Suprapubic skin (tissue), 4 donors: ENCODE measurements at regions not wholly inside any gene's neighbourhood (a gene's known extent, or its start where the extent isn't known, plus 50 kb on each side); places are given as distances from the start of the nearest gene placed in this dataset.

Source experiments
- DNase-seq, 2 donors: peaks; one replicate each; pipeline ENCODE4 v3.0.0-alpha.2; 2019; ENCODE audit warnings: low spot score in 2 of 2
- H3K27ac ChIP-seq: fragments of 200-600 bp; sonication (generic); one replicate; pipeline ENCODE4 v1.5.1; 2019
- H3K27me3 ChIP-seq: fragments of 200-600 bp; sonication (generic); one replicate; pipeline ENCODE4 v1.5.1; 2019
- H3K36me3 ChIP-seq: fragments of 200-600 bp; sonication (generic); one replicate; pipeline ENCODE4 v1.5.1; 2019
- H3K4me1 ChIP-seq: fragments of 200-600 bp; sonication (generic); one replicate; pipeline ENCODE4 v1.5.1; 2019
- H3K4me3 ChIP-seq: fragments of 200-600 bp; sonication (generic); one replicate; pipeline ENCODE4 v1.5.1; 2019; ENCODE audit warnings: mild to moderate bottlenecking
- H3K9me3 ChIP-seq: fragments of 200-600 bp; sonication (generic); one replicate; pipeline ENCODE4 v1.5.1; 2019
- CTCF ChIP-seq, 2 donors: fragments of 200-600 bp in 1 of 2; fragments of 450-650 bp in 1 of 2; sonication (generic) in 1 of 2; IDR thresholded peaks; one replicate each; pipeline ENCODE4 v1.5.1; 2016 to 2019; ENCODE audit warnings: antibody characterized with exemption in 2 of 2, mild to moderate bottlenecking in 1 of 2, moderate library complexity in 1 of 2
- EP300 ChIP-seq: sonication (generic); formaldehyde crosslinking; IDR thresholded peaks from one replicate; pipeline ENCODE4 v1.6.1; 2017; ENCODE audit warnings: antibody characterized with exemption
- POLR2A ChIP-seq, 2 donors: fragments of 450-650 bp; IDR thresholded peaks; one replicate each; pipeline ENCODE4 v1.6.1; 2017; ENCODE audit warnings: antibody characterized with exemption in 2 of 2, mild to moderate bottlenecking in 2 of 2, moderate library complexity in 2 of 2
- POLR2AphosphoS5 ChIP-seq, 3 donors: sonication (generic); formaldehyde crosslinking; IDR thresholded peaks; one replicate each; pipeline ENCODE4 v1.6.1; 2017; ENCODE audit warnings: antibody characterized with exemption in 3 of 3
- WGBS: methylation state at CpG from one replicate; pipeline ENCODE4 v1.1.5; 2018; 5-methylcytosine and 5-hydroxymethylcytosine counted together

- no peak for TF ChIP-seq POLR2A (IDR thresholded peaks at IDR 0.05)
- TF ChIP-seq POLR2AphosphoS5 (IDR thresholded peaks at IDR 0.05): no peak
- TF ChIP-seq CTCF (IDR thresholded peaks at IDR 0.05): no peak
- TF ChIP-seq EP300: no peak
These were observed 488.5 kb upstream of the BTBD3 start for GRCh38 chr20:11429168-11429567.

GRCh38 chr20:11429889-11430519 lies 487.7 kb upstream of the BTBD3 start:
- Histone ChIP-seq H3K9me3 (no peaks in the 10 kb centered on the region), H3K4me3 (no peak overlapping the region), H3K4me1 (no peaks in the 10 kb centered on the region), H3K36me3 (no peaks in the 10 kb centered on the region), H3K27me3 (no peaks in the 10 kb centered on the region), H3K27ac (no peak overlapping the region)
- TF ChIP-seq POLR2A (IDR thresholded peaks at IDR 0.05): no peak
- TF ChIP-seq POLR2AphosphoS5 (IDR thresholded peaks at IDR 0.05): no peak
- no peak for TF ChIP-seq EP300
- TF ChIP-seq CTCF (IDR thresholded peaks at IDR 0.05): no peak
- no peak for DNase-seq
- 75% methylated on average over 5 of the region's 5 CpGs for WGBS

More at GRCh38 chr20:11429168-11429567, 488.5 kb upstream of the BTBD3 start:
- no peaks in the 10 kb centered on the region for H3K4me1 ChIP-seq
- no peak overlapping the region for H3K27ac ChIP-seq
- no peak for DNase-seq
- H3K4me3 ChIP-seq: no peak overlapping the region
- whole genome bisulfite sequencing: 58% methylated on average over 2 of the region's 2 CpGs
- no peaks in the 10 kb centered on the region for H3K9me3 ChIP-seq
- H3K36me3 ChIP-seq: no peaks in the 10 kb centered on the region
- H3K27me3 ChIP-seq: no peaks in the 10 kb centered on the region

GRCh38 chr20:11430652-11431051 lies 487.0 kb upstream of the BTBD3 start:
- H3K27ac ChIP-seq: no peak overlapping the region
- DNase-seq: no peak
- no peaks in the 10 kb centered on the region for H3K9me3 ChIP-seq
- H3K4me3 ChIP-seq: no peak overlapping the region
- H3K27me3 ChIP-seq: no peaks in the 10 kb centered on the region
- TF ChIP-seq POLR2A (IDR thresholded peaks at IDR 0.05) (no peak), POLR2AphosphoS5 (IDR thresholded peaks at IDR 0.05) (no peak), CTCF (IDR thresholded peaks at IDR 0.05) (no peak), EP300 (no peak)
- WGBS: 82% methylated on average over 3 of the region's 3 CpGs
- H3K4me1 ChIP-seq: no peaks in the 10 kb centered on the region
- H3K36me3 ChIP-seq: no peaks in the 10 kb centered on the region

- Histone ChIP-seq H3K27ac (no peak overlapping the region), H3K4me3 (no peak overlapping the region), H3K36me3 (no peaks in the 10 kb centered on the region), H3K4me1 (no peaks in the 10 kb centered on the region), H3K9me3 (no peaks in the 10 kb centered on the region), H3K27me3 (no peaks in the 10 kb centered on the region)
- TF ChIP-seq POLR2AphosphoS5 (IDR thresholded peaks at IDR 0.05) (no peak), EP300 (no peak), CTCF (IDR thresholded peaks at IDR 0.05) (no peak), POLR2A (IDR thresholded peaks at IDR 0.05) (no peak)
- no peak for DNase-seq
- WGBS: 92% methylated on average over 1 of the region's 1 CpG
These were observed 486.1 kb upstream of the BTBD3 start for GRCh38 chr20:11431621-11432020.

GRCh38 chr20:11432407-11432806 lies 485.3 kb upstream of the BTBD3 start:
- no peaks in the 10 kb centered on the region for H3K4me1 ChIP-seq
- WGBS: 52% methylated on average over 3 of the region's 3 CpGs
- H3K9me3 ChIP-seq: no peaks in the 10 kb centered on the region
- H3K27me3 ChIP-seq: no peaks in the 10 kb centered on the region
- no peak for DNase-seq
- no peaks in the 10 kb centered on the region for H3K36me3 ChIP-seq
- no peak overlapping the region for H3K4me3 ChIP-seq
- no peak for TF ChIP-seq CTCF (IDR thresholded peaks at IDR 0.05)
- TF ChIP-seq EP300: no peak
- no peak for TF ChIP-seq POLR2AphosphoS5 (IDR thresholded peaks at IDR 0.05)
- TF ChIP-seq POLR2A (IDR thresholded peaks at IDR 0.05): no peak
- H3K27ac ChIP-seq: no peak overlapping the region
